HCT116 (cell line): ENCODE measurements at regions not wholly inside any gene's neighbourhood (a gene's known extent, or its start where the extent isn't known, plus 50 kb on each side); places are given as distances from the start of the nearest gene placed in this dataset.

ENCODE experiments used
- EGR1 ChIP-seq: IDR thresholded peaks from 2 replicates; pipeline ENCODE4 v1.6.1; 2012; ENCODE audit warnings: low read depth
- EZH2 ChIP-seq: fragments of 200-600 bp; sonication (generic); IDR thresholded peaks from 2 replicates; pipeline ENCODE4 v1.6.1; 2017; ENCODE audit warnings: antibody characterized with exemption, mixed run types
- SP1 ChIP-seq: IDR thresholded peaks from 2 replicates; pipeline ENCODE4 v1.6.1; 2012; ENCODE audit warnings: low read depth
- ZNF274 ChIP-seq: fragments of 200-500 bp; sonication (Bioruptor generic); IDR thresholded peaks from 2 replicates; pipeline ENCODE4 v1.6.1; 2014; ENCODE audit warnings: mild to moderate bottlenecking, low read depth, low read length, inconsistent platforms
- TF ChIP-seq, protein P1 (sequence below), 3 experiments: fragments of 200-600 bp in 1 of 3; sonication (generic) in 1 of 3; IDR thresholded peaks in 2 of 3; conservative IDR thresholded peaks in 1 of 3; 2 replicates each; pipeline ENCODE4 v1.5.1; 2012 to 2017; ENCODE audit warnings: low read depth in 2 of 3, low read length in 2 of 3, antibody characterized with exemption in 1 of 3, borderline replicate concordance in 1 of 3, control low read depth in 1 of 3, mild to moderate bottlenecking in 1 of 3, mixed read lengths in 1 of 3, mixed run types in 1 of 3, moderate library complexity in 1 of 3; ENCODE audit not compliant: insufficient read depth in 1 of 3

DNA sequence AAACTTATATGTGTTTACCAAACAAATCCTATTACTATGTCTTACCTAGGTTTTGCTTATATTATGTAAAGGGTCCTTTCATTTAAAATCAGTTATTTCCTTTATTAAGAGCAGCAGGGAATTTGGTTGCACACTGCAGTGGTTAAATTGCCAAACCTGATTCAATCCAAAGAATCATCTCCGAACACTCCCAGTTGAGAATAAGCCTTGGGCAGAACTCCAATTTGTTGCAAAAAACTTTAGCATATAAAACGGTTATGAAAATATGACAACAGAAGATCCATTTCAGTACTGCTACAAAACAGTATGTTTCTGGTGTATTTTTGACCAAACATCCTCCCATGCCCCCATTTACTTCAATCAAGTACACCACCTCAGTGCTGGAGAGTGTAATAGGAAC lies 587.0 kb upstream of the GRAMD2B start:
- TF ChIP-seq EGR1 (no peak), ZNF274 (no peak), EZH2 (no peak), SP1 (no peak)
- TF ChIP-seq, protein P1, sequence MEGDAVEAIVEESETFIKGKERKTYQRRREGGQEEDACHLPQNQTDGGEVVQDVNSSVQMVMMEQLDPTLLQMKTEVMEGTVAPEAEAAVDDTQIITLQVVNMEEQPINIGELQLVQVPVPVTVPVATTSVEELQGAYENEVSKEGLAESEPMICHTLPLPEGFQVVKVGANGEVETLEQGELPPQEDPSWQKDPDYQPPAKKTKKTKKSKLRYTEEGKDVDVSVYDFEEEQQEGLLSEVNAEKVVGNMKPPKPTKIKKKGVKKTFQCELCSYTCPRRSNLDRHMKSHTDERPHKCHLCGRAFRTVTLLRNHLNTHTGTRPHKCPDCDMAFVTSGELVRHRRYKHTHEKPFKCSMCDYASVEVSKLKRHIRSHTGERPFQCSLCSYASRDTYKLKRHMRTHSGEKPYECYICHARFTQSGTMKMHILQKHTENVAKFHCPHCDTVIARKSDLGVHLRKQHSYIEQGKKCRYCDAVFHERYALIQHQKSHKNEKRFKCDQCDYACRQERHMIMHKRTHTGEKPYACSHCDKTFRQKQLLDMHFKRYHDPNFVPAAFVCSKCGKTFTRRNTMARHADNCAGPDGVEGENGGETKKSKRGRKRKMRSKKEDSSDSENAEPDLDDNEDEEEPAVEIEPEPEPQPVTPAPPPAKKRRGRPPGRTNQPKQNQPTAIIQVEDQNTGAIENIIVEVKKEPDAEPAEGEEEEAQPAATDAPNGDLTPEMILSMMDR (IDR thresholded peaks at IDR 0.05 in 2 of 3, conservative IDR thresholded peaks at IDR 0.05 in 1 of 3; ENCODE audit: borderline replicate concordance in 1 of 3, insufficient read depth in 1 of 3, low read depth in 2 of 3, low read length in 2 of 3) = no peak
